ENCODE measurements at regions not wholly inside any gene's neighbourhood (a gene's known extent, or its start where the extent isn't known, plus 50 kb on each side); places are given as distances from the start of the nearest gene placed in this dataset.
"Not testable (repeated sequence)": the region's sequence is repeated elsewhere in the genome, so short reads cannot be mapped to it uniquely, and the experiment has no call there.

DNA sequence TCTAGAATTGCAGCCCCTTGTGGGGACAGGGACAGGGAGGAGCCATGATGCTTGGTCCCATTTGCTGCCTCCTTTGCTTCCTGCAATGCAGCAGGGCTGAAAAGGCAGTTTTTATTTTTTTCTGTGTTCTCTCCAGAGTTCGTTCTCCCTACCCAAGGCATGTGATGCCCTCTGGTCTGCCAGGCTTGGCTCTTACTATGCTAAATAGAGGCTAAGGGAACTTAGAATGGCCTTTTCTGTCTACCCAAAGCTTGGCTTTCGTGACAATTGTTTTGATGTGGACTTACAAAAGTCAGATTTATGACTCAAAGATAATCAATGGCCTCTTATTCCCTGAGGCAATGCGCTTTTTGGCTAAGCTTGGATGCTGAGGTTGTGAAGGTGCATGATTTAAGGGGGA is 293.3 kb upstream of the TBL1XR1 start:
- in situ Hi-C loops (cut with HindIII; ENCODE audit: low sequenced_read_pairs), result loop anchor here (5.0 kb wide), 1 partner anchor 48 kb away; no protein-coding TSS in a partner anchor

GRCh38 chr3:177491296-177492032 is 294.2 kb upstream of the TBL1XR1 start:
- in situ Hi-C loops (cut with HindIII; ENCODE audit: low sequenced_read_pairs), result loop anchor here (5.0 kb wide), 1 partner anchor 49 kb away; no protein-coding TSS in a partner anchor

- in situ Hi-C loops (cut with HindIII; ENCODE audit: low sequenced_read_pairs), result loop anchor here (5.0 kb wide), 1 partner anchor 51 kb away; no protein-coding TSS in a partner anchor
These were observed 295.8 kb upstream of the TBL1XR1 start for GRCh38 chr3:177493091-177493490.

- in situ Hi-C loops (cut with HindIII; ENCODE audit: low sequenced_read_pairs), result loop anchor here (5.0 kb wide), 1 partner anchor 52 kb away; no protein-coding TSS in a partner anchor
These were observed 296.9 kb upstream of the TBL1XR1 start for GRCh38 chr3:177494216-177494615.

DNA sequence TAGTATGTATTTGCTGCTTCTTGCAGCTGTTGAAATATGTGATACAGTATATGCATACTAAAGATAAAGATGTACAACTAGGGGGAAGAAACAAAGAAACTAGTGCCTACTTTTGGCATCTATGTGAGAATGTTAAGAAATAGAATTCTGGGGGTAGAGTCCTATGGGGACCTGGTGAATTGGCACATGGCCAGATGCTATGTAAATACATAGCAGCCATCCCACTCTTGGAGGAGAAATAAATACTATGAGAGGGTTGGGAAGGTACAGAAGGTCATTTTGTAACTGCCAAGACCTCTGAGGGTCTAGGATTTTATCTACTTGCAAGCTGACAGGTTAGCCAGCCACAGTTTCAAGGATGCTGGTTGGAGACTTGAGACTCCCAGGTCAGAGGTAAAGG is 298.3 kb upstream of the TBL1XR1 start:
- in situ Hi-C loops (cut with HindIII; ENCODE audit: low sequenced_read_pairs), result no loop called here

GRCh38 chr3:177498037-177498857 is 301.0 kb upstream of the TBL1XR1 start:
- in situ Hi-C loops (cut with HindIII; ENCODE audit: low sequenced_read_pairs), result no loop called here

- in situ Hi-C loops (cut with HindIII; ENCODE audit: low sequenced_read_pairs), result not testable (repeated sequence)
These were observed 301.8 kb upstream of the TBL1XR1 start for GRCh38 chr3:177499039-177499438.

- in situ Hi-C loops (cut with HindIII; ENCODE audit: low sequenced_read_pairs), result no loop called here
These were observed 302.6 kb upstream of the TBL1XR1 start for GRCh38 chr3:177499779-177500423.

DNA sequence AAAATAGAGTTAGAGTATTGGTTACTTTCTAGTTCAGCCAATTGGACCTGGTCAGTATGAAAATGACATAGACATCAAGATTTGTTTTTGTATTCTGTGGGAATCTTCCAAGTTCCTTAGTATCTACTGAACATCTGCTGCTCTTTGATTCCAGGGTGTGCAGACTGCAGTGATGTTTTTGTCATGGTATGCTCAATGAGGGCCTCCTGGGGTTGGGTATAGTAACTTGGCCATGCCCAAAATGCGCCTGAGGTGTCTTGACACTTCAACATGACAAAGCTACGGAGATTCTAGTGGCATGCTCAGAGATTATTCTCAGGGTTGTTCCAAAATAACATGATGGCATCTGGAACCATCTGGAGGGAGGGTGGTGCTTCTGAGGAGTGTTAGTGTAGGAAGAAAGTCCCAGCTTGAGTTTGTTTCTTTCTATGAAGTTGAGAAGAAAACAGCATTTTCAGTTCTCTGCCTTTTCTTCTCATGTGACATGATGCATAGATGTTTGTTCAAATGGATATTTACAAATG is 313.5 kb upstream of the TBL1XR1 start:
- in situ Hi-C loops (cut with HindIII; ENCODE audit: low sequenced_read_pairs), result no loop called here

- in situ Hi-C loops (cut with HindIII; ENCODE audit: low sequenced_read_pairs), result no loop called here
These were observed 315.9 kb upstream of the TBL1XR1 start for GRCh38 chr3:177512945-177513814.

- in situ Hi-C loops (cut with HindIII; ENCODE audit: low sequenced_read_pairs), result no loop called here
These were observed 316.7 kb upstream of the TBL1XR1 start for GRCh38 chr3:177513815-177514610.

GRCh38 chr3:177514611-177515499 is 317.6 kb upstream of the TBL1XR1 start:
- in situ Hi-C loops (cut with HindIII; ENCODE audit: low sequenced_read_pairs), result no loop called here

GRCh38 chr3:177515786-177516157 is 318.5 kb upstream of the TBL1XR1 start:
- in situ Hi-C loops (cut with HindIII; ENCODE audit: low sequenced_read_pairs), result no loop called here

DNA sequence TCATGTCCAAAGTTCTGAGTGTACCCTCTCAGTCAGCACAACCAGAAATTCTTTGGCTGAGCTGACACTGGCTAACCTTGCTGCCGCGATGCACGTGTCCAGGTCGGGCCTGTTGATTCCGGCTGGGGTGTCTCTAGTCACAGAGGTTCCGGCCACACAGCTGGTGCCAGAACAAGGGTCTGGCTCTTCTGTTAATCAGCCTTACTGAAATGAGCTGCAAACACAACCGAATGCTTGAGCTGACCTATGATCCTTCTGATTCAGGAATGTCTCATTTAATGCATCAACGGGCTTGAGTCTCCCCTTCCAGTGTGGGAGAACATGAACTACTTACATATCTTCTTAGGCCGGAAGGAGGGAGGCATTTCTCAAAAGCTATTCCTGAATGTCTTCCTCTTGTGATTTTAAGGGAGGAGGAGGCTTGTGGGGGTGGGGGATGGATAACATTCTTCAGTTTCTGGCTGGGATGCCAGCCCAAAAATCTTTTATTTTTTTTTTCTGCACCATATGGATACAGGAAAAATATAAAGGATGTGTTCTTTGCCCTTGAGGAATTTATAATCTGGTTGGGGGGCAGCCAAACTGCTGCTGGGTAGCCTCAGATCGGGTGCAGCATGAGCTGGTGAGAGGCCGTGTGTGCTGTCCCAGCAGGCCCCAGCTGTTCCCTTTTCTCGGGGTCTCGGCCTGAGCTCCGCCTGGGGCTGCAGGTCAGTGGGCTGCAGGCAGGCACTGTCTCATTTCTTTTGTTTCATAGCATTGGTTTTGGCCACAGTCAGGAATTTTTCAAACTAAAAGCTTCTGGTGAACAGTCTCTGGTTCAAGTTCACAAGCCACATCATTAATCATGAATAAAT is 319.1 kb upstream of the TBL1XR1 start:
- in situ Hi-C loops (cut with HindIII; ENCODE audit: low sequenced_read_pairs), result no loop called here

DNA sequence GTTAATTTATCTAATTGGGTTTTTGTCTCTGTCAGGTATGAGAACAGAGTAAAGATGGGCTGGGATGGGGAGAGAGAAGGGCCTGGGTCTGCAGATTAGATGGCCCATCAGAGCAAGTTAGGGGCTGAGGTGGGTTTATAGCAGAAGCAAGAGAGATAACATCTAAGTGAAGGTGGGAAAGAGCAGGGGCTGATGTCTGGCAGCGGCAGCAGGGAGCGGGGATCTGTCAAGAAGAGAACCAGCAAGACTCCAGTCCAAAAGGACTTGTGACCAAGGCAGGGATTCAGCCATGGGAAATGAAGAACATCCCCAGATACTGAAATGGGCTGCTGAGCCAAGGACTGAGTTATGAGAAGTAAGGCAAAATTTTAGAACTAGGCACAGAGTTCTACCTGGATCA is 320.6 kb upstream of the TBL1XR1 start:
- in situ Hi-C loops (cut with HindIII; ENCODE audit: low sequenced_read_pairs), result no loop called here

- in situ Hi-C loops (cut with HindIII; ENCODE audit: low sequenced_read_pairs), result no loop called here
These were observed 322.3 kb upstream of the TBL1XR1 start for GRCh38 chr3:177519588-177519987.

DNA sequence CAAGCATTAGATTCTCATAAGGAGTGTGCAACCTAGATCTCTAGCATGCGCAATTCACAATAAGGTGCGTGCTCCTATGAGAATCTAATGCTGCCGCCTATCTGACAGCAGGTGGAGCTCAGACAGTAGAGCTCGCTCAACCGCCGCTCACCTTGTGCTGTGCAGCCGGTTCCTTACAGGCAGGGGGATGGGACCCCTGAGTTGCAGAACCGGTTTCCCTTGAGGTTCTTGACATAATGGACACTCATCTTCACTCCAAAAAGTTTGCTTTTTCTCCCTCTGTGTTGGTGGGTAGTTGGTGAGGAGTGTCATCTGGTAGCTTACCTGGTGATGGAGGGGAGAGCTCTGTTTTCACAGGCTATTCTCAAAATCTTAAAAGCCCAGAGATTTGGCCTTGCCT is 324.0 kb upstream of the TBL1XR1 start:
- in situ Hi-C loops (cut with HindIII; ENCODE audit: low sequenced_read_pairs), result no loop called here

DNA sequence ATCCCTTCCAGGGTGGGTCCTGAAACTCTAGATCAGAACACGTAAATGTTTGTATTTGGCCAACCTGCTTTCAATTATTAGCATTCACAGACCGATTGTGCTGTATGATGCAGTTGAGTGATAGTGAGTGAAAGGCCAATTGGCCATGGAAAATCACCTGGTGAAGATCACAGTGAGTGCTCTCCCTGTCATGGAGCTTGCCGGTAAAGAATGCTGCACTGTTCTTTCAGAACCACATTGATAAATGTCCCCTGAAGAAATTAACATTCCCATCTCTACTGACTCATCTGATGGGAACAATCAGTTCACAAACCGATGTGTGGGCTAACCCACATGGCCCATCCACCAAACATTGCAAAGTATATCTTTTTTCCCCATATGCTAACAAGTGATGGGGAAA is 324.8 kb upstream of the TBL1XR1 start:
- in situ Hi-C loops (cut with HindIII; ENCODE audit: low sequenced_read_pairs), result no loop called here
